C4-2B (cell line): ENCODE measurements at regions not wholly inside any gene's neighbourhood (a gene's known extent, or its start where the extent isn't known, plus 50 kb on each side); places are given as distances from the start of the nearest gene placed in this dataset.

Source experiments
- ZFX ChIP-seq: fragments of 450-650 bp; IDR thresholded peaks from 2 replicates; pipeline ENCODE4 v1.6.1; 2017
- TF ChIP-seq, protein P1 (sequence below): fragments of 450-650 bp; conservative IDR thresholded peaks from 2 replicates; pipeline ENCODE4 v1.5.1; 2017; ENCODE audit warnings: mild to moderate bottlenecking

DNA sequence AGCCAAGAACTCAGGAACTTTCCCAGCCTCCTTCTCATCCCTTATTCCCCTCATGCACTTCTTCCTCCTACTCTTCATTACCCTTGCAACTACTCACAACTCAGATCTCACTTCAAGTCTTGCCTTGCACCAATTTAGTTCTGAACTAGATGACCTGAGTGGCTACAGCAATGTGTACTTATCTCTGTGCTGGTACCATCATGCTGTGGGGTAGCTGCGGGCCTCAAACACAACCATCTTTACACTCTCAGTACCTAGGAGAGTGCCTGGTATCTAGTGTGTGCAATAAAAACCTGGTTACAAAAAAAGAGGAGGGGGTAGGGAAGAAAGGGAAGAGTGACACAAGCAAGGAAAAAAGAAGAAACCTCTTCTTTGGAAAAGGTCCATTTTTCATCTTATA lies 219.0 kb downstream of the SPTSSA start:
- TF ChIP-seq, protein P1, sequence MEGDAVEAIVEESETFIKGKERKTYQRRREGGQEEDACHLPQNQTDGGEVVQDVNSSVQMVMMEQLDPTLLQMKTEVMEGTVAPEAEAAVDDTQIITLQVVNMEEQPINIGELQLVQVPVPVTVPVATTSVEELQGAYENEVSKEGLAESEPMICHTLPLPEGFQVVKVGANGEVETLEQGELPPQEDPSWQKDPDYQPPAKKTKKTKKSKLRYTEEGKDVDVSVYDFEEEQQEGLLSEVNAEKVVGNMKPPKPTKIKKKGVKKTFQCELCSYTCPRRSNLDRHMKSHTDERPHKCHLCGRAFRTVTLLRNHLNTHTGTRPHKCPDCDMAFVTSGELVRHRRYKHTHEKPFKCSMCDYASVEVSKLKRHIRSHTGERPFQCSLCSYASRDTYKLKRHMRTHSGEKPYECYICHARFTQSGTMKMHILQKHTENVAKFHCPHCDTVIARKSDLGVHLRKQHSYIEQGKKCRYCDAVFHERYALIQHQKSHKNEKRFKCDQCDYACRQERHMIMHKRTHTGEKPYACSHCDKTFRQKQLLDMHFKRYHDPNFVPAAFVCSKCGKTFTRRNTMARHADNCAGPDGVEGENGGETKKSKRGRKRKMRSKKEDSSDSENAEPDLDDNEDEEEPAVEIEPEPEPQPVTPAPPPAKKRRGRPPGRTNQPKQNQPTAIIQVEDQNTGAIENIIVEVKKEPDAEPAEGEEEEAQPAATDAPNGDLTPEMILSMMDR = no peak
- no peak for TF ChIP-seq ZFX
